Sigmoid colon (tissue), 6 donors: ENCODE measurements at regions not wholly inside any gene's neighbourhood (a gene's known extent, or its start where the extent isn't known, plus 50 kb on each side); places are given as distances from the start of the nearest gene placed in this dataset.

Source experiments
- DNase-seq: peaks from one replicate; pipeline ENCODE4 v3.0.0-alpha.2; 2019
- H3K27ac ChIP-seq, 4 donors: fragments of 200-600 bp; sonication (generic); one replicate each; pipeline ENCODE4 v1.5.1; 2016 to 2019; ENCODE audit warnings: mild to moderate bottlenecking in 1 of 4
- H3K27me3 ChIP-seq, 3 donors: fragments of 200-600 bp; sonication (generic); one replicate each; pipeline ENCODE4 v1.5.1; 2019; ENCODE audit warnings: mild to moderate bottlenecking in 1 of 3
- H3K36me3 ChIP-seq, 4 donors: fragments of 200-600 bp; sonication (generic); one replicate each; pipeline ENCODE4 v1.5.1; 2016 to 2019
- H3K4me1 ChIP-seq, 4 donors: fragments of 200-600 bp; sonication (generic); one replicate each; pipeline ENCODE4 v1.5.1; 2017 to 2019
- H3K4me3 ChIP-seq, 4 donors: fragments of 200-600 bp; sonication (generic); one replicate each; pipeline ENCODE4 v1.5.1; 2017 to 2019; ENCODE audit warnings: mild to moderate bottlenecking in 2 of 4, moderate library complexity in 1 of 4
- H3K9me3 ChIP-seq, 4 donors: fragments of 200-600 bp in 3 of 4; sonication (generic) in 3 of 4; one replicate each; pipeline versions ENCODE4 v1.5.1 to v1.6.1; 2013 to 2019
- CTCF ChIP-seq, 4 experiments: fragments of 450-650 bp in 3 of 4; fragments of 200-600 bp in 1 of 4; IDR thresholded peaks; one replicate each; pipeline ENCODE4 v1.5.1; 2016 to 2019; ENCODE audit warnings: antibody characterized with exemption in 4 of 4, mild to moderate bottlenecking in 3 of 4, moderate library complexity in 2 of 4
- EP300 ChIP-seq, 4 donors: sonication (generic); formaldehyde crosslinking; IDR thresholded peaks; one replicate each; pipeline ENCODE4 v1.6.1; 2017; ENCODE audit warnings: antibody characterized with exemption in 4 of 4
- POLR2A ChIP-seq, 2 donors: fragments of 450-650 bp; IDR thresholded peaks; one replicate each; pipeline ENCODE4 v1.6.1; 2016; ENCODE audit warnings: antibody characterized with exemption in 2 of 2, mild to moderate bottlenecking in 2 of 2, moderate library complexity in 2 of 2
- POLR2AphosphoS5 ChIP-seq, 4 donors: sonication (generic); formaldehyde crosslinking; IDR thresholded peaks; one replicate each; pipeline ENCODE4 v1.6.1; 2017; ENCODE audit warnings: antibody characterized with exemption in 4 of 4
- WGBS, 2 donors: extraction: QIAGEN DNeasy Blood & Tissue Kit; methylation state at CpG; one replicate each; pipeline ENCODE4 v1.1.7; 2013; 5-methylcytosine and 5-hydroxymethylcytosine counted together
- intact Hi-C: fragments of 100-400 bp; cut with DNase I; formaldehyde crosslinking; loops from one replicate; pipeline ENCODE4 v1.15.1; 2023
- donor health status: healthy with polysubstance abuse.
- donor health status: healthy.

GRCh38 chr7:119102291-119102690, 877.8 kb downstream of the ANKRD7 start:
- Histone ChIP-seq H3K4me1 (no peaks in the 10 kb centered on the region), H3K27me3 (no peaks in the 10 kb centered on the region), H3K9me3 (no peaks in the 10 kb centered on the region), H3K4me3 (no peak overlapping the region), H3K27ac (no peak overlapping the region), H3K36me3 (no peaks in the 10 kb centered on the region)
- WGBS, 2 donors, result 74 to 82% methylated on average over 1 of the region's 1 CpG
- TF ChIP-seq CTCF (IDR thresholded peaks at IDR 0.05) (no peak), POLR2AphosphoS5 (IDR thresholded peaks at IDR 0.05) (no peak), POLR2A (IDR thresholded peaks at IDR 0.05) (no peak), EP300 (IDR thresholded peaks at IDR 0.05) (no peak)
- intact Hi-C loops, result no loop called here
- DNase-seq, result no peak

- 24 to 59% methylated on average over 1 of the region's 1 CpG for WGBS, 2 donors
- H3K4me1 ChIP-seq, result no peaks in the 10 kb centered on the region
- H3K27ac ChIP-seq, result no peak overlapping the region
- intact Hi-C loops, result no loop called here
- no peaks in the 10 kb centered on the region for H3K27me3 ChIP-seq
- no peaks in the 10 kb centered on the region for H3K36me3 ChIP-seq
- H3K4me3 ChIP-seq, result no peak overlapping the region
- TF ChIP-seq POLR2A (IDR thresholded peaks at IDR 0.05) (no peak), EP300 (IDR thresholded peaks at IDR 0.05) (no peak), CTCF (IDR thresholded peaks at IDR 0.05) (no peak), POLR2AphosphoS5 (IDR thresholded peaks at IDR 0.05) (no peak)
- DNase-seq, result no peak
- H3K9me3 ChIP-seq, result peaks cover 0 to 2% (median 0%) of the 10 kb centered on the region in 4 donors
Observed at GRCh38 chr7:119105381-119105780, 880.9 kb downstream of the ANKRD7 start.

GRCh38 chr7:119123326-119123725, 898.8 kb downstream of the ANKRD7 start:
- no peak for TF ChIP-seq POLR2A (IDR thresholded peaks at IDR 0.05)
- no peak for TF ChIP-seq POLR2AphosphoS5 (IDR thresholded peaks at IDR 0.05)
- no peak for TF ChIP-seq EP300 (IDR thresholded peaks at IDR 0.05)
- no peak for TF ChIP-seq CTCF (IDR thresholded peaks at IDR 0.05)
- Histone ChIP-seq H3K4me1 (no peaks in the 10 kb centered on the region), H3K27me3 (no peaks in the 10 kb centered on the region), H3K9me3 (peaks cover 0 to 2% (median 0%) of the 10 kb centered on the region in 4 donors), H3K27ac (no peak overlapping the region), H3K36me3 (no peaks in the 10 kb centered on the region), H3K4me3 (no peak overlapping the region)
- 82 to 85% methylated on average over 8 of the region's 8 CpGs for WGBS, 2 donors
- intact Hi-C loops, result no loop called here
- DNase-seq, result no peak

GRCh38 chr7:119127706-119128105, 903.2 kb downstream of the ANKRD7 start:
- H3K27me3 ChIP-seq, result no peaks in the 10 kb centered on the region
- H3K27ac ChIP-seq, result no peak overlapping the region
- no peak overlapping the region for H3K4me3 ChIP-seq
- no peaks in the 10 kb centered on the region for H3K9me3 ChIP-seq
- no peak for DNase-seq
- no peak for TF ChIP-seq POLR2A (IDR thresholded peaks at IDR 0.05)
- no peak for TF ChIP-seq CTCF (IDR thresholded peaks at IDR 0.05)
- no peak for TF ChIP-seq POLR2AphosphoS5 (IDR thresholded peaks at IDR 0.05)
- TF ChIP-seq EP300 (IDR thresholded peaks at IDR 0.05), result no peak
- WGBS, 2 donors, result 65 to 73% methylated on average over 3 of the region's 3 CpGs
- no peaks in the 10 kb centered on the region for H3K36me3 ChIP-seq
- no peaks in the 10 kb centered on the region for H3K4me1 ChIP-seq
- intact Hi-C loops, result no loop called here

GRCh38 chr7:119132436-119132835, 907.9 kb downstream of the ANKRD7 start:
- Histone ChIP-seq H3K36me3 (no peaks in the 10 kb centered on the region), H3K27me3 (no peaks in the 10 kb centered on the region), H3K27ac (no peak overlapping the region), H3K4me3 (no peak overlapping the region), H3K9me3 (no peaks in the 10 kb centered on the region), H3K4me1 (no peaks in the 10 kb centered on the region)
- no peak for DNase-seq
- intact Hi-C loops, result no loop called here
- TF ChIP-seq CTCF (IDR thresholded peaks at IDR 0.05) (no peak), POLR2AphosphoS5 (IDR thresholded peaks at IDR 0.05) (no peak), POLR2A (IDR thresholded peaks at IDR 0.05) (no peak), EP300 (IDR thresholded peaks at IDR 0.05) (no peak)
